22Rv1 (cell line): ENCODE measurements at regions not wholly inside any gene's neighbourhood (a gene's known extent, or its start where the extent isn't known, plus 50 kb on each side); places are given as distances from the start of the nearest gene placed in this dataset.
"Not testable (repeated sequence)": the region's sequence is repeated elsewhere in the genome, so short reads cannot be mapped to it uniquely, and the experiment has no call there.

ENCODE experiments used
- H3K27ac ChIP-seq: fragments of 450-650 bp; 2 replicates; pipeline ENCODE4 v1.5.1; 2017
- ZFX ChIP-seq: fragments of 450-650 bp; IDR thresholded peaks from 2 replicates; pipeline ENCODE4 v1.6.1; 2017; ENCODE audit warnings: antibody characterized with exemption, borderline replicate concordance
- TF ChIP-seq, protein P1 (sequence below): fragments of 450-650 bp; IDR thresholded peaks from 2 replicates; pipeline ENCODE4 v1.5.1; 2017; ENCODE audit warnings: mild to moderate bottlenecking

DNA sequence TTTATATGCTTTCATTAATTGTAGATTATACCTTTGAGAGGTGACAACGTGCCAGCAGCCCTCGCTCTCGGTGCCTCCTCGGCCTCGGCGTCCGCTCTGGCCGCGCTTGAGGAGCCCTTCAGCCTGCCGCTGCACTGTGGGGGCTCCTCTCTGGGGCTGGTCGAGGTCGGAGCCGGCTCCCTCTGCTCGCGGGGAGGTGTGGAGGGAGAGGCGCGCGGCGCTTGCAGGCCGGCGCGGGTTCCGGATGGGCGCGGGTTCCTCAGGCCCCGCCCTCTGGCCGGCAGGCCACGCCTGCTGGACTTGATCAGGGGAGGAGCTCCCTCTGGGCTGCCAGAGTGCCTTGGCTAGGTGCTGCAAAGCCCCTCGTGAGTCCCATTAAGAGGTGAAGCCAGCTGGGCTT is 321.1 kb upstream of the PCDH18 start:
- H3K27ac ChIP-seq: no peak overlapping the region
- no peak for TF ChIP-seq ZFX
- TF ChIP-seq, protein P1, sequence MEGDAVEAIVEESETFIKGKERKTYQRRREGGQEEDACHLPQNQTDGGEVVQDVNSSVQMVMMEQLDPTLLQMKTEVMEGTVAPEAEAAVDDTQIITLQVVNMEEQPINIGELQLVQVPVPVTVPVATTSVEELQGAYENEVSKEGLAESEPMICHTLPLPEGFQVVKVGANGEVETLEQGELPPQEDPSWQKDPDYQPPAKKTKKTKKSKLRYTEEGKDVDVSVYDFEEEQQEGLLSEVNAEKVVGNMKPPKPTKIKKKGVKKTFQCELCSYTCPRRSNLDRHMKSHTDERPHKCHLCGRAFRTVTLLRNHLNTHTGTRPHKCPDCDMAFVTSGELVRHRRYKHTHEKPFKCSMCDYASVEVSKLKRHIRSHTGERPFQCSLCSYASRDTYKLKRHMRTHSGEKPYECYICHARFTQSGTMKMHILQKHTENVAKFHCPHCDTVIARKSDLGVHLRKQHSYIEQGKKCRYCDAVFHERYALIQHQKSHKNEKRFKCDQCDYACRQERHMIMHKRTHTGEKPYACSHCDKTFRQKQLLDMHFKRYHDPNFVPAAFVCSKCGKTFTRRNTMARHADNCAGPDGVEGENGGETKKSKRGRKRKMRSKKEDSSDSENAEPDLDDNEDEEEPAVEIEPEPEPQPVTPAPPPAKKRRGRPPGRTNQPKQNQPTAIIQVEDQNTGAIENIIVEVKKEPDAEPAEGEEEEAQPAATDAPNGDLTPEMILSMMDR: no peak

DNA sequence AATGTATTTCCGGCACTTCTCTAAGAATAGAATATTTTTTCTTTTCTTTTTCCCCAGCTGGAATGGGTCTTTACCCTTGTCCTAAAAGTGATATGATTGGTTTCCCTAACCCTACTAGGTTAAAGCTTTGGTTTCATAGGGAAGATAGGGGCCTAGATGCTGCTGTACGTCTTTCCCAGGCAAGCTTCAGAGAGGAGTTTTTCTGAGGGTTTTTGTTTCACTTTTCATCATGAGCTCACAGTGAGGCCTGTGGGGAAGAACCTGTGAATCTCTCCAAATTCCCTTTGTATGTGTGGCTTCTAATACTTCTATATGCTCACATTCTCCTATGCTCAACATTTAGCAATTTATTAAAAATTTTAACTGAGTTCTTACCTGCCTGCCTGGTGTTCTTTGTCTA is 320.0 kb upstream of the PCDH18 start:
- no peak for TF ChIP-seq ZFX
- TF ChIP-seq, protein P1: no peak
- H3K27ac ChIP-seq: no peak overlapping the region

DNA sequence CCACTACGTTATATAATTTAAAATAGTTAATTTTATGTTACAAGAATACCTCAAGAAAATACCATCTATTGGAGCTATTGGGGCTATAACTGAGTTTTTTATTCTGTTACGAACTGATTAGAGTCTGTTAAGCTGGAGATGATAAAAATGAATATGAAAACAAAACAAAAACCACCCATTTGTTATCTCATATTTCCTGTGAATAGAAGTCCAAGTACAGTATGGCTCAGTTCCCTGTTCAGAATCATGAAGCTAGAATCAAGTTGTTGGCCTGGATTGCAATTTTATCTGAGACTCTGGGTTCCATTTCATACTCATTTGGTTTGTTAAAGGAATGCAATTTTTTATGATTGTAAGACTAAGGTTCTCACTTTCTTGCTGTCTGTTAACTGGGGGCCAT is 319.1 kb upstream of the PCDH18 start:
- H3K27ac ChIP-seq: no peak overlapping the region
- TF ChIP-seq, protein P1: no peak
- TF ChIP-seq ZFX: no peak

DNA sequence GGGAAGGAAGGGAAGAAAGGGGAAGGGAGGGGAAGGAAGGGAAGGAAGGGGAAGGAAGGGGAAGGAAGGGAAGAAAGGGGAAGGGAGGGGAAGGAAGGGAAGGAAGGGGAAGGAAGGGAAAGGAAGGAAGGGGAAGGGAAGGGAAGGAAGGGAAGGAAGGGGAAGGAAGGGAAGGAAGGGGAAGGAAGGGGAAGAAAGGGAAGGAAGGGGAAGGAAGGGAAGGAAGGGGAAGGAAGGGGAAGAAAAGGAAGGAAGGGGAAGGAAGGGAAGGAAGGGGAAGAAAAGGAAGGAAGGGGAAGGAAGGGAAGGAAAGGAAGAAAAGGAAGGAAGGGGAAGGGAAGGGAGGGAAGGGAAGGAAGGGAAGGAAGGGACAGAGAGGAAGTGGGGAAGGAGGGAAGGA is 295.7 kb upstream of the PCDH18 start:
- not testable (repeated sequence) for H3K27ac ChIP-seq

DNA sequence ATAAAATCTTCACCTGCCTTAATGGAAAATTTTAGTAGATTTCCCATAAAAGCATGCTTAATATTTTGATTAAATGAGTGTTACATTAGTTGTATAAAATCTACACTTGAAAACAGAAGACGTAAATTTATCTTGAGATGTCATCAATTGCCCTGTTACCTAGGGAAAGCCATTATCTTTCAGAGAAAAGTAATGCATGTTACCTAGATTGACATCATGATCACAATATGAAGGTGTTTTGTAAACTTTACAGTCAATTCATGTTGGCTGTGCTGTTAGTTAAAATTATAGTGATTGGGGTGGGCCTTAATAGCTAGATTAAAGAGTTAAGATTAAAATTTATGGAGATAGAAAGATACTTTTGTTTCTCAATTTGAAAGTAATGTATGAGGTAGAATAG is 293.2 kb upstream of the PCDH18 start:
- no peak overlapping the region for H3K27ac ChIP-seq
- no peak for TF ChIP-seq ZFX
- TF ChIP-seq, protein P1: no peak

DNA sequence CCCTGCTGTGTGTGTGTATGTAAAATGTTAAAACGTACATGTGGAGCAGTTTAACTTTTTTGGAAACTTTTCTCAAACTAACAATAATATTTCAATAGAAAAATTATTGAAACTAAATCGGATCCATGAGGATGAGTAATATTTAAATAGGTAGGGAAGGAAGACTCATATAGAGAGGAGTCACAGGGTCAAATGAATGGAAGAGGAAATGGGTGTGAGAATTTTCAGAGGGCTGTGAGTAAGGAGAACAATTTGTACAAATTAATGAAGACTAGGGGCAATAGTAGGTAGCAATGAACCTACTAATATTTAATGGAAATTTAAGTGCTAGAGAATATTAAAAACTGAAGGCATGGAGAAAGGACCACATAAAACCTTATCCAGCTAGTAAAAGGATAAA is 290.7 kb upstream of the PCDH18 start:
- H3K27ac ChIP-seq: no peak overlapping the region
- TF ChIP-seq ZFX: no peak
- TF ChIP-seq, protein P1: no peak

DNA sequence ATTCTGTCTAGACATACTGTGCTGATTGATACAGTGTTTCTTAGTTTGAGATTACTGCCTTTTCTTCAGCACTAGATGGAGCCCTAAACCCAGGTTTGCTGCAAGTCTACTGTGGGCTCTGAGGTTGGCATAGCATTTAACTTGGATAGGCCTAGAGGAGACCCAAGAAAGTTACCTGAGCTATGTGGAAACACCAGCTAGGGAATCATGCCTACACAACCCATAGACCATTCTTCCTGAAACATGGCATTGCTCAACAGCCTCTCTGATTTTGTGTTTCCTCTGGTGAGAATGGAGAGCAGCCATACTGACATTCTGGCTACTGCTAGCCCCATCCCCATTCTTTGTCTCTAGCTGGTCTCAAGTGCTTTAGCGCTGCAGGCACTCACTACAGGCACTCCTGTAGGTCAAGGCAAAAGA is 287.7 kb upstream of the PCDH18 start:
- H3K27ac ChIP-seq: no peak overlapping the region
- no peak for TF ChIP-seq ZFX
- TF ChIP-seq, protein P1: peak; percentile 77

DNA sequence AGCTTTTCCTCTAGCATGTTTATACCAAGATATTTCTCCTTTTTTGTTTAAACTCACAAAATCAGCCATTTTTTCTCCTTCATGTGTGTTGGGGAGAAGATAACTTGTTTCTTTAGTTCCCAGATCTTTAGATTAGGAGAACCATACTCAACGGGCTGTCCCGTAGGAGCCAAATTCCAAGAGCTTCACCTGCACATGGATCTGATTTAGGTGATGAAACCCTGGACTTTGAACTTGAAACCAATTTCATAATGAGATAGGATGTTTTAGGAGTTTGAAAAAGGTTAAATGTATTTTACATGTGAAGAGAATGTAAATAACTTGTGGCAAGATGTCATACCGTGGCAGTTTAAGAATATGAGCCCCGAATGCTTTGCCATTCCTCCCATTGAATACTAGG is 280.0 kb upstream of the PCDH18 start:
- no peak overlapping the region for H3K27ac ChIP-seq
- TF ChIP-seq, protein P1: no peak
- no peak for TF ChIP-seq ZFX
